Mesendoderm (in vitro differentiated cells): ENCODE measurements at regions not wholly inside any gene's neighbourhood (a gene's known extent, or its start where the extent isn't known, plus 50 kb on each side); places are given as distances from the start of the nearest gene placed in this dataset. TPM values are rescaled to one million over a fixed set of nuclear protein-coding genes. Genes with fewer than 3 reads are reported as not detected.
"Not testable (repeated sequence)": the region's sequence is repeated elsewhere in the genome, so short reads cannot be mapped to it uniquely, and the experiment has no call there.

Source experiments
- DNase-seq: peaks from one replicate; pipeline ENCODE4 v3.0.0; 2013
- H2AK5ac ChIP-seq: 2 replicates; pipeline ENCODE4 v1.6.1; 2013; ENCODE audit warnings: low read length, inconsistent platforms
- H2BK120ac ChIP-seq: 2 replicates; pipeline ENCODE4 v1.6.1; 2013; ENCODE audit warnings: low read depth, mild to moderate bottlenecking, low read length, moderate library complexity, mixed read lengths
- H2BK15ac ChIP-seq: replicated peaks from 2 replicates; pipeline ENCODE4 v1.6.1; 2013; ENCODE audit warnings: low read depth, mild to moderate bottlenecking, moderate library complexity
- H2BK5ac ChIP-seq: 2 replicates; pipeline ENCODE4 v1.6.1; 2013; ENCODE audit warnings: low read length, inconsistent platforms
- H3K18ac ChIP-seq: 2 replicates; pipeline ENCODE4 v1.6.1; 2013; ENCODE audit warnings: mild to moderate bottlenecking, low read length, mixed read lengths
- H3K23ac ChIP-seq: one replicate; pipeline ENCODE4 v1.6.1; 2013; ENCODE audit warnings: low read length
- H3K27ac ChIP-seq: 2 replicates; pipeline ENCODE4 v1.5.1; 2013; ENCODE audit warnings: low read depth, mild to moderate bottlenecking, inconsistent platforms, low read length, moderate library complexity
- H3K27me3 ChIP-seq: 2 replicates; pipeline ENCODE4 v1.6.1; 2013; ENCODE audit warnings: low read length, control low read depth, mild to moderate bottlenecking, inconsistent platforms; ENCODE audit not compliant: insufficient read depth, poor library complexity
- H3K36me3 ChIP-seq: 2 replicates; pipeline ENCODE4 v1.6.1; 2013; ENCODE audit warnings: low read length, inconsistent platforms; ENCODE audit not compliant: control insufficient read depth, insufficient read depth
- H3K4ac ChIP-seq: one replicate; pipeline ENCODE4 v1.6.1; 2013; ENCODE audit warnings: low read depth, mild to moderate bottlenecking, low read length, moderate library complexity
- H3K4me1 ChIP-seq: 2 replicates; pipeline ENCODE4 v1.6.1; 2013; ENCODE audit warnings: low read depth, low read length, inconsistent platforms; ENCODE audit not compliant: control insufficient read depth
- H3K4me2 ChIP-seq: 2 replicates; pipeline ENCODE4 v1.6.1; 2013; ENCODE audit warnings: low read length
- H3K4me3 ChIP-seq: 2 replicates; pipeline ENCODE4 v1.5.1; 2013; ENCODE audit warnings: mild to moderate bottlenecking, low read length
- H3K56ac ChIP-seq: one replicate; pipeline ENCODE4 v1.6.1; 2013; ENCODE audit warnings: low read length
- H3K79me1 ChIP-seq: 2 replicates; pipeline ENCODE4 v1.6.1; 2013; ENCODE audit warnings: low read length, inconsistent platforms
- H3K79me2 ChIP-seq: 2 replicates; pipeline ENCODE4 v1.6.1; 2013; ENCODE audit warnings: mild to moderate bottlenecking, low read length; ENCODE audit not compliant: control insufficient read depth, insufficient read depth
- H3K9ac ChIP-seq: 2 replicates; pipeline ENCODE4 v1.6.1; 2013; ENCODE audit warnings: low read length, inconsistent platforms
- H4K5ac ChIP-seq: one replicate; pipeline ENCODE4 v1.6.1; 2013; ENCODE audit warnings: low read length
- H4K8ac ChIP-seq: one replicate; pipeline ENCODE4 v1.6.1; 2013; ENCODE audit warnings: low read depth, mild to moderate bottlenecking, control low read depth, low read length, moderate library complexity
- WGBS: extraction: QIAGEN DNeasy Blood & Tissue Kit; methylation state at CpG from one replicate; pipeline ENCODE4 v1.1.7; 2013; ENCODE audit warnings: low lambda C conversion rate, missing lambda C conversion rate; ENCODE audit not compliant: insufficient coverage; ENCODE audit errors: extremely low coverage; 5-methylcytosine and 5-hydroxymethylcytosine counted together
- small RNA-seq: library from polyadenylated mRNA; stranded (forward); fragments of <200 nt; extraction: miRNeasy Mini kit (QIAGEN cat#:217004); gene quantifications from one replicate; pipeline ENCODE3, GENCODE V24; 2013; ENCODE audit not compliant: insufficient read depth

DNA sequence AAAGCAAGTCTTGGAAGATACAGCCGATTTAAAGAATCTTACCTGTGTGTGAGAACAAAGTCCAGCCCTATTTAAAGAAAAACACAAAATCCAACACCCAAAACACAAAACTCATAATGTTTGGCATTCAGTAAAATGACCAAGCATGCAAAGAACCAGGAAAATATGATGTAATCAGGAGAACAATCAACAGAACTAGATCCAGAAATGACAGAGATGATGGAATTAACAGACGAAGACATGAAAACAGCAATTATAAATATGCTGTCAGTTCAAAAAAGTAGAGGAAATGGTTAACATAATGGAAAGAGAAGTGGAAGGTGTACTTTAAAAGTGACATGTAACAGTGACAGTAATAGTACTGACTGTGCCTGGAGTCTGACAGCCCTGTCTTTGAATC lies 56.1 kb upstream of the ERV3-1 start:
- not testable (repeated sequence) for H3K27ac ChIP-seq, H2AK5ac ChIP-seq, H3K27me3 ChIP-seq, H3K4me3 ChIP-seq, H3K79me1 ChIP-seq, H3K4me1 ChIP-seq, H2BK120ac ChIP-seq, H4K5ac ChIP-seq, DNase-seq, H3K56ac ChIP-seq, H3K36me3 ChIP-seq, H3K4ac ChIP-seq, H4K8ac ChIP-seq, H3K9ac ChIP-seq, H3K23ac ChIP-seq, H3K79me2 ChIP-seq, H3K18ac ChIP-seq, H2BK5ac ChIP-seq, H3K4me2 ChIP-seq, H2BK15ac ChIP-seq
- no CpG with 5 or more reads among the region's 2 CpGs for WGBS

- H3K4me1 ChIP-seq, H3K79me1 ChIP-seq, H3K4me2 ChIP-seq, H3K36me3 ChIP-seq, DNase-seq, H3K56ac ChIP-seq, H2BK15ac ChIP-seq, H3K4ac ChIP-seq, H2BK120ac ChIP-seq, H3K9ac ChIP-seq, H2BK5ac ChIP-seq, H3K27ac ChIP-seq, H3K18ac ChIP-seq, H4K8ac ChIP-seq, H3K4me3 ChIP-seq, H3K79me2 ChIP-seq, H3K23ac ChIP-seq, H2AK5ac ChIP-seq, H3K27me3 ChIP-seq, H4K5ac ChIP-seq: not testable (repeated sequence)
- no CpG with 5 or more reads among the region's 1 CpG for WGBS
These were observed 52.8 kb upstream of the ERV3-1 start for GRCh38 chr7:65059247-65059646.

Small RNA genes in the stretch of these regions (small RNA-seq; reads per million reads assigned to genes)
- not detected for gene AC104073.1
- gene SNORA15B-1, result not detected
- not detected for gene SNORA22C
